Muscle layer of duodenum (tissue), 2 donors: ENCODE measurements at regions not wholly inside any gene's neighbourhood (a gene's known extent, or its start where the extent isn't known, plus 50 kb on each side); places are given as distances from the start of the nearest gene placed in this dataset.

Experiments
- H3K27ac ChIP-seq: one replicate; pipeline ENCODE4 v1.7.0; 2013; ENCODE audit warnings: mild to moderate bottlenecking, low read length
- H3K27me3 ChIP-seq: one replicate; pipeline ENCODE4 v1.7.0; 2013; ENCODE audit warnings: low read depth, mild to moderate bottlenecking, control low read depth, low read length
- H3K36me3 ChIP-seq, 2 donors: one replicate each; pipeline ENCODE4 v1.7.0; 2013; ENCODE audit warnings: low read length in 2 of 2, control low read depth in 1 of 2, mild to moderate bottlenecking in 1 of 2; ENCODE audit not compliant: insufficient read depth in 2 of 2, control insufficient read depth in 1 of 2
- H3K4me1 ChIP-seq, 2 donors: one replicate each; pipeline ENCODE4 v1.7.0; 2013; ENCODE audit warnings: low read length in 2 of 2, mild to moderate bottlenecking in 2 of 2, control low read depth in 1 of 2, moderate library complexity in 1 of 2; ENCODE audit not compliant: insufficient read depth in 2 of 2, control insufficient read depth in 1 of 2
- H3K4me3 ChIP-seq, 2 donors: one replicate each; pipeline ENCODE4 v1.7.0; 2013; ENCODE audit warnings: low read length in 2 of 2, low read depth in 1 of 2, mild to moderate bottlenecking in 1 of 2
- H3K9me3 ChIP-seq, 2 donors: one replicate each; pipeline ENCODE4 v1.7.0; 2013; ENCODE audit warnings: low read length in 2 of 2, control low read depth in 1 of 2, mild to moderate bottlenecking in 1 of 2; ENCODE audit not compliant: control insufficient read depth in 1 of 2
- donor health status: healthy.

DNA sequence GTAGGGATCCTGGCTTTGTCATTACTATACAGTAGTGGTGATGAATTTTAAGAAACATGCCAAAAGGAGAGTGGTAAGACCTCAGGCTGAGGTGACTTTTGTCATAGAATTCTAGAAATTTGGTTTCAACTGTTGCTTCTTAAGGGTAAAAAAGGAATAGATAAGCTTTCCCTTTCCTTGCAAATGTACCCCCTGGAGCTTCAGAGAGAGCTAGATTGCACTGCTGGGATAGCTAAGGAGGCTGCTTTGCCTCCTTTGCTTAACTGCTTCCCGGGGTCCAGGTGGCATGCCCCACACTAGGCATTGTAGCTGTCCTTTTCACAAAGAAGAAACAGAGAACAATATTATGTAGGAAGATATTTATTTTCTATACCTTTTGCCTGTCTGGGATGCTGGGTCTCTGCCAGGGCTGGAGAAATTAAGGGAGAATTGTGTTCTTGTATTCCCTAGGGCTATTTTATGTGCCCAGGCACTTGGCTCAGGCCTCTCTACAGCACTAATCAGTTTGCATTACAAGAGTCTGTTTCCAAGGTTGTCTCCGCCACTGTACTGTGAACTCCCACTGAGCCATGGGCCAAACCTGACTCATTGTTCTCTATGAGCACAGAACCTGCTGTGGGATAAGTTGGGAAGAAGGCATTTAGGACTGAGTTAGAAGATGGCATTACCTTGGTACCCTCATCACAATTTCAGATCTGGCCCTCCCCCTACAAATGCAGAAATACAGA is 460.0 kb downstream of the PDCD6IP start:
- Histone ChIP-seq H3K27ac (no peak overlapping the region), H3K27me3 (no peaks in the 10 kb centered on the region), H3K36me3 (no peaks in the 10 kb centered on the region), H3K9me3 (no peaks in the 10 kb centered on the region), H3K4me3 (no peak overlapping the region), H3K4me1 (no peaks in the 10 kb centered on the region)

DNA sequence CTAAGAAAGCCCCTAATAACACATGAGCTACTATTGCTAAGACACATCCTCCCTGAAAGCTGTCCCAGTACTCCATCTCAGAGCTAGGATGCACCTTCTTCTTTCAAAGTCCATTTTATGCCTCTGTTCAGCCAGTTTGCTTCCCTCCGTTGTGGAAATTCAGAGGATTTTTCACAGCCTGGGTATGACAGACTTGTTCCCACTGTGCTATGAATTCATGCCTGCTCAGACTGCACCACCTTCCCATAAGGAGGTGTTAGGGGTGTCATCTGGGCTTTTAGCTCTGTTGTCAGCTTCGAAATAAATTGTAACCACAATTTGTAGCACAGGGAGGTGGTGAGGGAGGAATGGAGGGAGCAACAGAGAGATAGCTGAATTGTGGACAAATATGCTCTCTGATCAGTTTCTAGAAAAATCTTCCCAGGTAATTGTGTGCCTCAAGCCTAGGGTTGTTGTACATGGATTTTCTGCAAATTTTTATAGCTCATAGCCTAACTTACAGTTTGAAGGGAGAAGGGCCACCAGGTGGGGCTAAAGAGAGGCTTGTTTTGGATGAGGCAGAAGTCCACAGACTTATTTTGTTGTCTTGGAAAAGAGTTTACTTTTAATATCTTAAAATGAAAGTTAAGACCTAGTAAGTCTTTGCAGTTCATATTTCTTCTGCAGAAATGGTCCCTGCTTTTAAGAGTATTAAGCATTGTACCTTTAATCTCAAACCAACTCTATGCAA is 462.0 kb downstream of the PDCD6IP start:
- no peaks in the 10 kb centered on the region for H3K27me3 ChIP-seq

DNA sequence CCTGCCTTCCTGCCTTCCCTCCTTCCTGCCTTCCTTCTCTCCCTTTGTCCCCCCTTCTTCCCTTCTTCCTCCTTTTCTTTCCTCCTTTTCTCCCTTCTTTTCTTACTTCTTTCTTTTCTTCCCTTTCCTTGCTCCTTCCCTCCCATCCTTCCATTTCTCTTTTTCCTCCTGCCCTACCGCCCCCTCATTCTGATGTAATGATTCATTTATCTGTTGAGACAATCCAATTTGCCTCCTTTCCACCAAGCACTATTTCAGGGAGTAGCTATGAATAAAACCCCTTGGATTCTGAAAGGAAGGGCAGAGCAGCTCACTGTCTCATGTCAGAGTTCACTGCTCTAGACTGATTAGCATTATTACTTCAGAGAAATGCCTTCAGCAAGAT is 462.6 kb downstream of the PDCD6IP start:
- Histone ChIP-seq H3K4me1 (no peaks in the 10 kb centered on the region), H3K4me3 (no peak overlapping the region), H3K27ac (no peak overlapping the region), H3K36me3 (no peaks in the 10 kb centered on the region), H3K9me3 (no peaks in the 10 kb centered on the region), H3K27me3 (no peaks in the 10 kb centered on the region)

More for the DNA sequence above, 462.0 kb downstream of the PDCD6IP start:
- Histone ChIP-seq H3K27ac (no peak overlapping the region), H3K4me3 (no peak overlapping the region), H3K4me1 (no peaks in the 10 kb centered on the region), H3K36me3 (no peaks in the 10 kb centered on the region), H3K9me3 (no peaks in the 10 kb centered on the region)

GRCh38 chr3:34263101-34263621 is 464.7 kb downstream of the PDCD6IP start:
- Histone ChIP-seq H3K36me3 (no peaks in the 10 kb centered on the region), H3K27ac (no peak overlapping the region), H3K27me3 (no peaks in the 10 kb centered on the region), H3K4me1 (no peaks in the 10 kb centered on the region), H3K4me3 (no peak overlapping the region), H3K9me3 (no peaks in the 10 kb centered on the region)

DNA sequence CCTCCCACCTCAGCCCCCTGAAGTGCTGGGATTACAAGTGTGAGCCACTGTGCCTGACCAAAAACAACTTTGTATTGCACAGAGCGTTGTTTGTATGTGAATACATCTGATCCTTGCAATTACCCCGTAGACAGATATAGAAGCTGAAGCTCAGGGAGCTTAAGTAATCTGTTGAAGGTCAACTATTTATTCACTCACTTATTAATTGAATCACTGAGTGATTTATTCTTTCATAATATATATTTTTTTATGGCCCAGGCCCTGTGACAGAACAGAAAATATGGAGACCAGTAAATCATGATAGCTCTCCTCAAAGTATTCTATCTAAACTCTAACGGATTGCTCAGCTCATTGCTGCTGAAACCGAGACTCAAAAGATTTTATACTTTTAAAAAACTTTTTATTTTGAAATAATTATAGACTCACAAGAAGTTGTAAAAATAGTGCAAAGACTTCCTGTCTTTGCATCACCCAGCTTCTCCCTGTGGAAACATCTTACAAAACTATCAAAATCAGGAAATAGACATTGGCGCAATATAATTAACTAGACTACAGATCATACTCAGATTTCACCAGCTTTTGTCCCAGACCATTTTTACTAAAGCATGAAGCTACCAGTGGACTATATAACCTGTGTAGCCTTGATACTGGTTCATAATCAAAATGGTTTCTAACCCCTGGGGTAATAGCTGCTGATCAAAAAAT is 466.1 kb downstream of the PDCD6IP start:
- Histone ChIP-seq H3K27me3 (no peaks in the 10 kb centered on the region), H3K4me3 (no peak overlapping the region), H3K9me3 (no peaks in the 10 kb centered on the region), H3K36me3 (no peaks in the 10 kb centered on the region), H3K4me1 (no peaks in the 10 kb centered on the region), H3K27ac (no peak overlapping the region)

GRCh38 chr3:34267088-34267487 is 468.7 kb downstream of the PDCD6IP start:
- no peak overlapping the region for H3K4me3 ChIP-seq
- no peaks in the 10 kb centered on the region for H3K36me3 ChIP-seq
- peaks cover 0 to 3% of the 10 kb centered on the region in 2 donors for H3K9me3 ChIP-seq
- H3K4me1 ChIP-seq, result no peaks in the 10 kb centered on the region
- no peak overlapping the region for H3K27ac ChIP-seq
- H3K27me3 ChIP-seq, result no peaks in the 10 kb centered on the region

GRCh38 chr3:34268032-34268709 is 469.7 kb downstream of the PDCD6IP start:
- Histone ChIP-seq H3K27me3 (no peaks in the 10 kb centered on the region), H3K27ac (no peak overlapping the region), H3K9me3 (peaks cover 0 to 4% of the 10 kb centered on the region in 2 donors), H3K36me3 (no peaks in the 10 kb centered on the region), H3K4me3 (no peak overlapping the region), H3K4me1 (no peaks in the 10 kb centered on the region)

DNA sequence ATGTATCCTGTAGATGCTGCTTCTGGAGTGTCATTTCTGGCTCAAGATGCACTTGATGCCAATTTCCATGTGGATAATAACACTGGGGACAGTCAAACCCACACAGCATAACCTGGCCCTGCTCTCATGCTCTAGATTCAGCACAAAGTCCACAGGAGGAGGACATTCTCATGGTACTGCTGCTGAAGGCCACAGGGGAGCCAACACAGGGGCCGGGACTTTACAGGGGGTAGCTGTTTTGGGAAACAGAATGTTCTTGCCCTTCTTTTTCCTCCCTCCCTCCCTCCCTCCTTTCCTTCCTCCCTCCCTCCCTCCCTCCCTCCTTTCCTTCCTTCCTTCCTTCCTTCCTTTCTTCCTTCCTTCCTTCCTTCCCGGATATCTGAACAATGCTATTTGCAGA is 477.4 kb downstream of the PDCD6IP start:
- no peaks in the 10 kb centered on the region for H3K4me1 ChIP-seq
- H3K4me3 ChIP-seq, result no peak overlapping the region
- H3K9me3 ChIP-seq, result peaks cover 0 to 4% of the 10 kb centered on the region in 2 donors
- H3K27me3 ChIP-seq, result no peaks in the 10 kb centered on the region
- no peak overlapping the region for H3K27ac ChIP-seq
- no peaks in the 10 kb centered on the region for H3K36me3 ChIP-seq

GRCh38 chr3:34276342-34276741 is 477.9 kb downstream of the PDCD6IP start:
- Histone ChIP-seq H3K36me3 (no peaks in the 10 kb centered on the region), H3K27me3 (no peaks in the 10 kb centered on the region)

GRCh38 chr3:34277110-34277509 is 478.7 kb downstream of the PDCD6IP start:
- H3K36me3 ChIP-seq, result no peaks in the 10 kb centered on the region
- no peaks in the 10 kb centered on the region for H3K27me3 ChIP-seq
- no peak overlapping the region for H3K27ac ChIP-seq
- no peak overlapping the region for H3K4me3 ChIP-seq
- no peaks in the 10 kb centered on the region for H3K4me1 ChIP-seq
- no peaks in the 10 kb centered on the region for H3K9me3 ChIP-seq

More at GRCh38 chr3:34276342-34276741, 477.9 kb downstream of the PDCD6IP start:
- H3K4me1 ChIP-seq, result no peaks in the 10 kb centered on the region
- no peak overlapping the region for H3K4me3 ChIP-seq
- H3K27ac ChIP-seq, result no peak overlapping the region
- H3K9me3 ChIP-seq, result peaks cover 0 to 4% of the 10 kb centered on the region in 2 donors

DNA sequence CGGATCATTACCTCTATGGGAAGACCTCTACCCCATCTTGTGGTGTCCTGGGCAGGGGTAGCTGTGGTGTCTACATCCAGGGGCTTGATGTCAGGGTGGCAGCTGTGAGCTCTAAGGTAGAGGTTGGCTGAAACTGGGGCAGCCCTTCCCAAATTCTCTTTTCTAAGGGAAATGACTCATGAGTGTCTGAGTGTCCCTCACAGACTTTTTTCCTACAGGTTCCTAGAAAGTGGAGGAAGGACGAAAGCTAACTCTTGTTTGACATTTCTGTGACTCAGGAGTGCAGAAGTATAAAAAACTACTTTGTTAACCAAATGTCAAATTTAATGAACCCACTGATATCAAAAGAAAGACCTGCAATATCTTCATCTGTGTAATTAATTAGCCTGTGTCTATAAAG is 481.5 kb downstream of the PDCD6IP start:
- Histone ChIP-seq H3K27ac (no peak overlapping the region), H3K27me3 (no peaks in the 10 kb centered on the region), H3K4me1 (no peaks in the 10 kb centered on the region), H3K36me3 (no peaks in the 10 kb centered on the region), H3K4me3 (no peak overlapping the region), H3K9me3 (no peaks in the 10 kb centered on the region)
